ENCODE measurements at regions not wholly inside any gene's neighbourhood (a gene's known extent, or its start where the extent isn't known, plus 50 kb on each side); places are given as distances from the start of the nearest gene placed in this dataset.

DNA sequence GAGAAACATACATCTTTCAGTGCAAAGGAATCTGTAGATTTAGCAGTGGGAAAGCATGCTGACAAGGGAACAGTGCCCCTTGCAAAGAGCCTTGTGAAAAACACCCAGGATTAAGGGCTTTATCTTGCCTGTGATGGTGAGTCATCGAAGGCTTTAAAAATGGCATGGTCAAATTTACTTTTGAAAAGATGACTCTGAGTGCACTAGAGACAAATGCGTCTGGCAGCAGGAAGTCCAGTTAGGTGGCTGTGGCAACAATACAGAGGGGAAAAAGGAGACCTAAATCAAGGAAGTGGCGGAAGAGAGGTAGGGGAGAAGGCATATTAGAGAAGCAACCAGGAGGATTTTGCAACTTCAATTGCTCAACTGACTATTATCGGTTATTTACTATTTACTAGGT is 472.6 kb upstream of the CPEB2 start:
- no peak for TF ChIP-seq POLR2A (IDR thresholded peaks at IDR 0.05)
- no peak for TF ChIP-seq EP300 (IDR thresholded peaks at IDR 0.05)
- TF ChIP-seq, protein P1, sequence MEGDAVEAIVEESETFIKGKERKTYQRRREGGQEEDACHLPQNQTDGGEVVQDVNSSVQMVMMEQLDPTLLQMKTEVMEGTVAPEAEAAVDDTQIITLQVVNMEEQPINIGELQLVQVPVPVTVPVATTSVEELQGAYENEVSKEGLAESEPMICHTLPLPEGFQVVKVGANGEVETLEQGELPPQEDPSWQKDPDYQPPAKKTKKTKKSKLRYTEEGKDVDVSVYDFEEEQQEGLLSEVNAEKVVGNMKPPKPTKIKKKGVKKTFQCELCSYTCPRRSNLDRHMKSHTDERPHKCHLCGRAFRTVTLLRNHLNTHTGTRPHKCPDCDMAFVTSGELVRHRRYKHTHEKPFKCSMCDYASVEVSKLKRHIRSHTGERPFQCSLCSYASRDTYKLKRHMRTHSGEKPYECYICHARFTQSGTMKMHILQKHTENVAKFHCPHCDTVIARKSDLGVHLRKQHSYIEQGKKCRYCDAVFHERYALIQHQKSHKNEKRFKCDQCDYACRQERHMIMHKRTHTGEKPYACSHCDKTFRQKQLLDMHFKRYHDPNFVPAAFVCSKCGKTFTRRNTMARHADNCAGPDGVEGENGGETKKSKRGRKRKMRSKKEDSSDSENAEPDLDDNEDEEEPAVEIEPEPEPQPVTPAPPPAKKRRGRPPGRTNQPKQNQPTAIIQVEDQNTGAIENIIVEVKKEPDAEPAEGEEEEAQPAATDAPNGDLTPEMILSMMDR (IDR thresholded peaks at IDR 0.05) = no peak
- TF ChIP-seq POLR2AphosphoS5 (IDR thresholded peaks at IDR 0.05) = no peak
- Histone ChIP-seq H3K4me3 (no peak overlapping the region), H3K27ac (no peak overlapping the region), H3K4me1 (peaks cover 16% of the 10 kb centered on the region), H3K9me3 (no peaks in the 10 kb centered on the region), H3K27me3 (no peaks in the 10 kb centered on the region), H3K36me3 (no peaks in the 10 kb centered on the region)
- no peak for DNase-seq (ENCODE audit: low spot score in 2 of 2)
- 63% methylated on average over 4 of the region's 4 CpGs for WGBS

DNA sequence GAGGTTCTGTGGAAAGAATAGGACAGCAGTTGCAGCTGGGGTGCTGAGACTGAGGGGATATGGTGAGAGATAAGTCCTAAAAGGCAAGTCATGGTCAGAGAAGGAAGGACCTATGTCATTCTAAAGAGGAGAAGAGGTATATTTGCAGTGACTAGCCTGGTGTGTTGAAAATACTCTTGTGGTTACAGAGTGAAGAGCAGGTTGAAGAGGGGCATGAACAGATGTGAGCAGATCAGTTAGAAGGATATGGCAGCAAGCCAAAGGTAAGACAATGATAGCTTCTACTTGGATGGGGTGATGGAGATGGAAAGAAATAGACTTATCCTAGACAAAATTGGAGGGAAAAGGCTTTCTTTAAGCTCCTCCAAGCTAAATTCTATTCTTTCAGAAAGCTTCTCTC is 469.8 kb upstream of the CPEB2 start:
- Histone ChIP-seq H3K4me3 (no peak overlapping the region), H3K9me3 (no peaks in the 10 kb centered on the region), H3K36me3 (no peaks in the 10 kb centered on the region), H3K27ac (no peak overlapping the region), H3K27me3 (no peaks in the 10 kb centered on the region), H3K4me1 (peaks cover 16% of the 10 kb centered on the region)
- no peak for TF ChIP-seq EP300 (IDR thresholded peaks at IDR 0.05)
- TF ChIP-seq POLR2AphosphoS5 (IDR thresholded peaks at IDR 0.05) = no peak
- TF ChIP-seq, protein P1 (IDR thresholded peaks at IDR 0.05) = no peak
- DNase-seq (ENCODE audit: low spot score in 2 of 2) = no peak

DNA sequence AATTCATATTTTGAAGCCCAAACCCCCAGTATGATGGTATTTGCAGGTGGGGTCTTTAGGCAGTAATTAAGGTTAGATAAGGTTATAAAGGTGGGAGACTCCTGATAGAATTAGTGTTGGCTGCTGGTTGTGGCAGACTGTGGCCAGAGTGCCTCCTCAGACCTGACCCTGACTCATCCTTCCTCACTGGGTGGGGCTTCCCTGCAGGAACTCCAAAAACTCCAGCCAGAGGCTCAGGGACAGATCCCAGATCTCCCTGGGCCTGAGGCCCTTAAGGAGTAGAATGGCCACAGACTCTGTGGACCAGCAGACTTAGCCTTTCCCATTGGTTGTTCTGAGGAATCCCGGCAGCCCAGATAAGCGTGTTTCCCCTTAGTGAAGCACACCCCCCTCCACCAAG is 463.0 kb upstream of the CPEB2 start:
- no peak for TF ChIP-seq EP300 (IDR thresholded peaks at IDR 0.05)
- TF ChIP-seq, protein P1 (IDR thresholded peaks at IDR 0.05) = no peak
- no peak for TF ChIP-seq POLR2AphosphoS5 (IDR thresholded peaks at IDR 0.05)
- no peak for TF ChIP-seq POLR2A (IDR thresholded peaks at IDR 0.05)
- H3K4me1 ChIP-seq = no peaks in the 10 kb centered on the region
- H3K27ac ChIP-seq = no peak overlapping the region
- H3K27me3 ChIP-seq = no peaks in the 10 kb centered on the region
- 88% methylated on average over 2 of the region's 2 CpGs for WGBS
- H3K9me3 ChIP-seq = no peaks in the 10 kb centered on the region
- H3K4me3 ChIP-seq = no peak overlapping the region
- no peak for DNase-seq (ENCODE audit: low spot score in 2 of 2)
- H3K36me3 ChIP-seq = no peaks in the 10 kb centered on the region

DNA sequence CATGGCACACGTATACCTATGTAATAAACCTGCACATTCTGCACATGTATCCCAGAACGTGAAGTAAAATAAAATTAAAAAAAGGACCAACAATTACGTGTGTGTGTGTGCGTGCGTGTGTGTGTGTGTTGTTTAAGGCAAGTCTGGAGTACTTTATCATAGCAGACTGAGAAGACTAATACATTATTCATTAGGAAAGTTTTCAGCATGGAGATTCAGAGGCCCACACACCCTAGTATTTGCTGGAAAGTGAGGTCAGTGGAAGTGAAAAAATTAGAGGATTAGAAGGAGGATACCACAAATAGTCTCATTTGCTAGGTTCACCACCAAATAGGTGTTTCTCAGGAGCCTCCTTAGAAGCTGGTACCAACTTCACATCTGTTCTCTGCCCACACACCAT is 457.1 kb upstream of the CPEB2 start:
- no peak for TF ChIP-seq EP300 (IDR thresholded peaks at IDR 0.05)
- no peak for DNase-seq (ENCODE audit: low spot score in 2 of 2)
- 89% methylated on average over 5 of the region's 5 CpGs for WGBS
- H3K4me1 ChIP-seq = no peaks in the 10 kb centered on the region
- no peak overlapping the region for H3K4me3 ChIP-seq
- H3K27me3 ChIP-seq = no peaks in the 10 kb centered on the region
- H3K27ac ChIP-seq = no peak overlapping the region
- H3K36me3 ChIP-seq = no peaks in the 10 kb centered on the region
- H3K9me3 ChIP-seq = no peaks in the 10 kb centered on the region

DNA sequence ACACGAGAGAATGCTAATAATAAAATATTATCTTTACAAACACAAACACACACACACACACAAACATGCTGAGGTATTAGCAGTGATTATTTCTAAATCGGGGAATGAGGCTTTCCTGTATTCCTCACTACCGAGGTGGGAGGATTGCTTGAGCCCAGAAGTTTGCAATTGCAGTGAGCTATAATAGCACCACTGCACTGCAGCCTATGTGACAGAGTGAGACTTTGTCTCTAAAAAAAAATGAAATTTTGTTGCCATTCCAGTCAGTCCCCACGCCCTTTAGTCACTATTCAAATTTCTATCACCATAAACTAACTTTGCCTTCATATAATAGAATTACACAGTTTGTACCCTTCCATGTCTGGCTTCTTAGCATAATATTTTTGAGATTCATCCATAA is 456.5 kb upstream of the CPEB2 start:
- H3K9me3 ChIP-seq = no peaks in the 10 kb centered on the region
- WGBS = 69% methylated on average over 4 of the region's 4 CpGs
- no peaks in the 10 kb centered on the region for H3K36me3 ChIP-seq
- TF ChIP-seq POLR2AphosphoS5 (IDR thresholded peaks at IDR 0.05) (no peak), EP300 (IDR thresholded peaks at IDR 0.05) (no peak), POLR2A (IDR thresholded peaks at IDR 0.05) (no peak)
- TF ChIP-seq, protein P1 (IDR thresholded peaks at IDR 0.05) = no peak
- H3K4me1 ChIP-seq = no peaks in the 10 kb centered on the region
- DNase-seq (ENCODE audit: low spot score in 2 of 2) = no peak
- no peaks in the 10 kb centered on the region for H3K27me3 ChIP-seq
- H3K27ac ChIP-seq = no peak overlapping the region
- no peak overlapping the region for H3K4me3 ChIP-seq

DNA sequence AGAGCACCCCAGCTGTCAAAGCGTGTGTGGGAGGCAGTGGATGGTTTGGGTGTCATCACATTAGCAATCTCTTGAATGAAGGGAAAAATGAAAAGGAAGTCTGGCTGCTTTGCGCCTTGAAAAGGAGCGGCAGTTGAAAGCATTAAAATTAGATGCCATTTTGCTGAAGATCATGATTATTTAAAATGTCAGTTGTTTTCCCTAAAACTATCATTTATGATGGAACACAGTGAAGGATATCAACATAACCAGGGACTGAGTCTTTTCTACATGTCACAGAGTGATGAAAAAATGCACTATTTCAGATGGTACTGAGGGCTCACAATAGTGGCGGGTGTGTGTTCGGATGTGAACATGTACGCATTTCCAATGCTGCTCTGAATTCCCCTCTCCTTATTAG is 450.2 kb upstream of the CPEB2 start:
- Histone ChIP-seq H3K9me3 (no peaks in the 10 kb centered on the region), H3K36me3 (no peaks in the 10 kb centered on the region), H3K4me3 (no peak overlapping the region), H3K27me3 (no peaks in the 10 kb centered on the region), H3K27ac (no peak overlapping the region), H3K4me1 (no peaks in the 10 kb centered on the region)
- no peak for DNase-seq (ENCODE audit: low spot score in 2 of 2)
- TF ChIP-seq, protein P1 (IDR thresholded peaks at IDR 0.05) = no peak
- TF ChIP-seq POLR2A (IDR thresholded peaks at IDR 0.05) = no peak
- TF ChIP-seq POLR2AphosphoS5 (IDR thresholded peaks at IDR 0.05) = no peak
- no peak for TF ChIP-seq EP300 (IDR thresholded peaks at IDR 0.05)
- 90% methylated on average over 6 of the region's 6 CpGs for WGBS
